Adrenal gland (tissue), 9 donors: ENCODE measurements at regions not wholly inside any gene's neighbourhood (a gene's known extent, or its start where the extent isn't known, plus 50 kb on each side); places are given as distances from the start of the nearest gene placed in this dataset.

Experiments
- DNase-seq, 7 donors: peaks; one replicate each; pipeline ENCODE4 v3.0.0-alpha.2; 2019 to 2020
- H3K27ac ChIP-seq, 5 donors: fragments of 200-600 bp; sonication (generic) in 4 of 5; 1 replicate in 3 of 5; 2 replicates in 2 of 5; pipeline versions ENCODE4 v1.5.1 to v1.8.0; 2016 to 2020; ENCODE audit warnings: mild to moderate bottlenecking in 1 of 5
- H3K27me3 ChIP-seq: fragments of 200-600 bp; 2 replicates; pipeline ENCODE4 v1.8.0; 2021
- H3K36me3 ChIP-seq, 2 donors: fragments of 200-600 bp; replicated peaks in 1 of 2; 1 replicate in 1 of 2; 2 replicates in 1 of 2; pipeline versions ENCODE4 v1.5.1 to v1.8.0; 2018 to 2022
- H3K4me1 ChIP-seq, 2 donors: fragments of 200-600 bp; replicated peaks in 1 of 2; 1 replicate in 1 of 2; 2 replicates in 1 of 2; pipeline versions ENCODE4 v1.5.1 to v1.8.0; 2018 to 2021
- H3K4me3 ChIP-seq, 4 donors: fragments of 200-600 bp; sonication (generic) in 3 of 4; one replicate each; pipeline ENCODE4 v1.5.1; 2016 to 2018
- H3K9me3 ChIP-seq, 3 donors: fragments of 200-600 bp; sonication (generic) in 1 of 3; replicated peaks in 1 of 3; 1 replicate in 2 of 3; 2 replicates in 1 of 3; pipeline versions ENCODE4 v1.5.1 to v1.8.0; 2016 to 2021
- POLR2A ChIP-seq, 2 donors: fragments of 450-650 bp; IDR thresholded peaks; one replicate each; pipeline ENCODE4 v1.6.1; 2017; ENCODE audit warnings: antibody characterized with exemption in 2 of 2, mild to moderate bottlenecking in 2 of 2, moderate library complexity in 1 of 2
- WGBS, 4 donors: extraction: QIAGEN DNeasy Blood & Tissue Kit in 2 of 4; methylation state at CpG; one replicate each; pipeline versions ENCODE4 v1.1.5 to v1.1.7; 2013 to 2017; 5-methylcytosine and 5-hydroxymethylcytosine counted together
- intact Hi-C, 2 donors: fragments of 100-400 bp; cut with DNase I; formaldehyde crosslinking; loops; one replicate each; pipeline versions ENCODE4 v1.14.1 to v1.15.0; 2022 to 2023
- TF ChIP-seq, protein P1 (sequence below), 6 experiments: fragments of 450-650 bp in 4 of 6; fragments of 200-600 bp in 2 of 6; sonication (generic) in 1 of 6; IDR thresholded peaks; 1 replicate in 5 of 6; 2 replicates in 1 of 6; pipeline versions ENCODE4 v1.5.1 to v1.8.0; 2016 to 2021; ENCODE audit warnings: antibody characterized with exemption in 6 of 6, mild to moderate bottlenecking in 2 of 6, moderate library complexity in 1 of 6
- donor health status: healthy with polysubstance abuse.
- donor health status: Bipolar disorder and iron deficiency.
- donor health status: DM: yes; HTN: yes; CAD: no.
- donor health status: DM: no; HTN: no; CAD: no.
- donor health status: DM: no; HTN: no; CAD: no.

DNA sequence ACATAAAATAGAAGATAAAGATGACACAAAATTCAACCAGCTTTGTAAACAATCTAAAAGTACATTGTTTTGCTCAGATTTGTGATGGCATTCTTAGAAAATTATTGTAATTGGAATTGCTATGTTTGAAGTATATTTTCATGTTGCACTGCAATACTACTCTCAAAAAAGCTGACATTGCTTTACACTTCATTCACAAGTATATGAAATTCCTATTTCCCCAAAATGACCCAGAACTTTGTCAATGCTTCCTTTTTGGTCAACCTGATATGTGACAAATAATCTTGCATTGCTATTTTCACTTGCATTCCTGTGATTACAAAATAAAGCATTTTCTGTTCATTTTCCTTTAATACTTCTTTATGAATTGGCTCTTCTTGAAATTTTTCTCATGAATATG, 104.1 kb upstream of the BMP5 start:
- intact Hi-C loops = no loop called here
- no peaks in the 10 kb centered on the region for H3K4me1 ChIP-seq

DNA sequence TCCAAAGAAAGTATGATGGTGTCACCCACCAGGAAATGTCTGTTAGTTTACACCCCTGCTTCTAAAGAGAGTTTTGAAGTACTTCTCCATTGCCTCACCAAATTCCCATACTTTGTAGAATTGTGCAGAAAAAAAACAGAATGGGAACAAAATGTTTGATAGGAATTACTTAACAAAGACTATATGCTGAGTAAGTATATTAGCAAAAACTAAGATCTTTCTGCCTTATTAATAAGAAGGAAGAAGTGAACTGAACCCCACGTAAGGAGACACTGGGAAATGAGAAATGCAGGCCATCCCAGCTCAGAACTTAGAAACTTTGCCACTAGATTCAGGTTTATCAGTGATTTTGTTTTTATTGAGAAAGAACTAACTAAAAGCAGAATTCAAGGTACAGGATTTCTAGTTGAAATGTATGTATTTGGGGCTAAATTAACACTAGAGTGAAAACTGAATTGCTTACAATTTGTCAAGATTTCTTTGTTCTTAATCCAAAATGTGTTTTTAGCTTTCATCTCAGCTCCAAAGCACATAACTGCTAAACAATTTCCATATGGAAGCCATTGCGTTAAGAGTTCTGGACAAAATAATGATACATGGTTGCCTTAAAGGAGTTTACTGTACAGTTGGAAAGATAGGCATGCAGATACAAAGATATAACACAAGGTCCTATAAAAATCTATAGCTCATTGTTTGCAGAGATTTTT, 102.7 kb upstream of the BMP5 start:
- intact Hi-C loops = no loop called here
- WGBS, 4 donors = 80 to 84% (median 80%) methylated on average over 1 to 2 of the region's 2 CpGs
- Histone ChIP-seq H3K9me3 (no peaks in the 10 kb centered on the region), H3K27me3 (no peaks in the 10 kb centered on the region), H3K4me3 (no peak overlapping the region), H3K4me1 (no peaks in the 10 kb centered on the region), H3K36me3 (no peaks in the 10 kb centered on the region), H3K27ac (no peak overlapping the region)
- DNase-seq = no peak
- TF ChIP-seq, protein P1, sequence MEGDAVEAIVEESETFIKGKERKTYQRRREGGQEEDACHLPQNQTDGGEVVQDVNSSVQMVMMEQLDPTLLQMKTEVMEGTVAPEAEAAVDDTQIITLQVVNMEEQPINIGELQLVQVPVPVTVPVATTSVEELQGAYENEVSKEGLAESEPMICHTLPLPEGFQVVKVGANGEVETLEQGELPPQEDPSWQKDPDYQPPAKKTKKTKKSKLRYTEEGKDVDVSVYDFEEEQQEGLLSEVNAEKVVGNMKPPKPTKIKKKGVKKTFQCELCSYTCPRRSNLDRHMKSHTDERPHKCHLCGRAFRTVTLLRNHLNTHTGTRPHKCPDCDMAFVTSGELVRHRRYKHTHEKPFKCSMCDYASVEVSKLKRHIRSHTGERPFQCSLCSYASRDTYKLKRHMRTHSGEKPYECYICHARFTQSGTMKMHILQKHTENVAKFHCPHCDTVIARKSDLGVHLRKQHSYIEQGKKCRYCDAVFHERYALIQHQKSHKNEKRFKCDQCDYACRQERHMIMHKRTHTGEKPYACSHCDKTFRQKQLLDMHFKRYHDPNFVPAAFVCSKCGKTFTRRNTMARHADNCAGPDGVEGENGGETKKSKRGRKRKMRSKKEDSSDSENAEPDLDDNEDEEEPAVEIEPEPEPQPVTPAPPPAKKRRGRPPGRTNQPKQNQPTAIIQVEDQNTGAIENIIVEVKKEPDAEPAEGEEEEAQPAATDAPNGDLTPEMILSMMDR (IDR thresholded peaks at IDR 0.05) = no peak
- TF ChIP-seq POLR2A (IDR thresholded peaks at IDR 0.05) = no peak

More for the DNA sequence above, 104.1 kb upstream of the BMP5 start:
- TF ChIP-seq, protein P1 (IDR thresholded peaks at IDR 0.05) = no peak
- no peak for TF ChIP-seq POLR2A (IDR thresholded peaks at IDR 0.05)
- DNase-seq = no peak
- no peak overlapping the region for H3K4me3 ChIP-seq
- no peaks in the 10 kb centered on the region for H3K9me3 ChIP-seq
- H3K27ac ChIP-seq = no peak overlapping the region
- no peaks in the 10 kb centered on the region for H3K27me3 ChIP-seq
- no peaks in the 10 kb centered on the region for H3K36me3 ChIP-seq

DNA sequence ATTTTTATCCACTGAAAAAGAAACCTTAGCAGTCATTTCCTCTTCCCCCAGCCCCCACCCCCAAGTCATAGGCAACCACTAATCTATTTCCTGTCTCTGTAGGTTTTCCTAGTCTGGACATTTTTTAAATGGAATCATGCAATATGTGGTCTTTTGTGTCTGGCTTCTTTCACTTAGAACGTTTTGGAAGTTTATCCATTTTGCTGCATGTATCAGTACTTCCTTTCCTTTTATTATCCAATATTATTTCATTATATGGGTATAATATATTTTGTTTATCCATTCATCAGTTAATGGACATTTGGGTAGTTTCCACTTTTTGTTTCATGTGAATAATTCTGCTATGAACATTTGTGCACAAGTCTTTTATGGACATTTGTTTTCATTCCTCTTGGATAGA, 99.3 kb upstream of the BMP5 start:
- no peaks in the 10 kb centered on the region for H3K9me3 ChIP-seq
- intact Hi-C loops = no loop called here
- no peak overlapping the region for H3K27ac ChIP-seq
- H3K27me3 ChIP-seq = no peaks in the 10 kb centered on the region
- 15 to 23% (median 18%) methylated on average over 1 of the region's 1 CpG for WGBS, 4 donors
- no peak for DNase-seq
- TF ChIP-seq, protein P1 (IDR thresholded peaks at IDR 0.05) = no peak
- TF ChIP-seq POLR2A (IDR thresholded peaks at IDR 0.05) = no peak
- H3K4me1 ChIP-seq = no peaks in the 10 kb centered on the region
- no peak overlapping the region for H3K4me3 ChIP-seq
- no peaks in the 10 kb centered on the region for H3K36me3 ChIP-seq

DNA sequence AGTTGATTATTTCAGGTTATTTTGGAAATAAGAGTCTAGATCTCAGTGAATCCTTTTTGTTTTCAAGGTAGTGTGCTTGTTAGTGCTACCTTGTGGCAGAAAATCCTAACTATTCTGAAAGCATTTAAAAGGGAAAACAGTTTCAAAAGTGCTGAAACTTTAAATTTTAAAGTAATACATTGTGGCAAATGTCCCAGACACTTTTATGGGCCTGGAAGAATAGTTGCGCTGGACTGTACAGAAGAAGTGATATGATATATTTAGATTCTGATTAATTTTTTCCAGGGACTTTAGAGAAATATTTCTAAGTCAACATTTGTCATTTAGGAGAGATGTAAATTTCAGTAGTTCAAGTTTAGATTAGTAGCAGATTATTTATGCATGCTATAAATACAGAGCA, 96.7 kb upstream of the BMP5 start:
- Histone ChIP-seq H3K9me3 (no peaks in the 10 kb centered on the region), H3K36me3 (no peaks in the 10 kb centered on the region), H3K27me3 (no peaks in the 10 kb centered on the region), H3K4me3 (no peak overlapping the region), H3K4me1 (no peaks in the 10 kb centered on the region), H3K27ac (no peak overlapping the region)
- intact Hi-C loops = no loop called here
- no peak for DNase-seq
- no peak for TF ChIP-seq POLR2A (IDR thresholded peaks at IDR 0.05)
- TF ChIP-seq, protein P1 (IDR thresholded peaks at IDR 0.05) = no peak
- WGBS, 4 donors = 74 to 95% (median 92%) methylated on average over 1 of the region's 1 CpG
